Hematopoietic multipotent progenitor cell treated with erythropoietin and hydrocortisone succinate and interleukin-3 and kit ligand, for 4 days (in vitro differentiated cells): ENCODE measurements at regions not wholly inside any gene's neighbourhood (a gene's known extent, or its start where the extent isn't known, plus 50 kb on each side); places are given as distances from the start of the nearest gene placed in this dataset.

ENCODE experiments used
- DNase-seq: peaks from one replicate; pipeline ENCODE4 v3.0.0-alpha.2; 2015

DNA sequence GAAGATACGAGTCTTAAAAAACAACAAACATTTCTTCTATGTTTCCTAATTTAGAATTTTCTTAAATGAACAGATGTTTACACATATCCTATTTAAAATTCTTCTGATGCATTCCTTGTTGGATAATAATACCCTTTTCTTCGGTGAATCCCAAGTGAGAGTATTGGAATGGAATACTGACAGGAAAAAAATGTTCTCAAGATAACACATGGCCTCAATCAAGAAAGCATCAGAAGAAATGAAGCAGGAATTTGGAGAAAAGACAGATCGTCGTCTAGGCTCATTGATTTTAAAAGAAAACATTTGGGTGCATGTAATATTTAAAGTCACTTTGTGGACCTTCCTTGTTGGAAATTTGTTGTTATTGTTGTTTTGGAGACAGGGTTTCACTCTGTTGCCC lies 196.9 kb upstream of the ANK2 start:
- no peak for DNase-seq

DNA sequence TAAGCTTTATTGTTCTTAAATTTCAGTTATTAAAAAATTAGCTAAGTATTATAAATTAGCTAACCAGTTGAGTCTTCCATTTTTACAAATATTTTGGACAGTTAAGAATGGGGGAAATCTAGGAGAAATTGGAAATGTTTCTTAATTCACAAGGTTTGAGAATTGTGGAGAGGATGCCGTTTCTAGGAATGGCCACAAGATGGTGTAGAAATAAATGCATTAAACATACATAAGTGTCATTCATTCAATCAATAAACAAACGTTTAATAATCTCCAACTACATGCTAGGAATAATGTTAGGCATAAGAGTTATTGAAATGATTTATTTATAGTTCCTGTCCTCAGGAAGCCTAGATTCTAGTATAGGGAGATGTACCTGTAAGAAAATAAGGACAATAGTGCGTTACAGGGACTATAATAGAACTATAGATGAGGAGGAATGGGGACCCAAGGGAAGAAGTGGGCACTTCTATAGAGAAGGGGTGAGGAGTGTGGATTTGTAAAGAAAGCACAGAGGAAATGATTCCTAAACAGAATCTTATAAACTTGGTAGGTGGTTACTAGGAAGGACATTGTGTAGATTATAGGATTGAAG lies 195.7 kb upstream of the ANK2 start:
- DNase-seq = no peak

DNA sequence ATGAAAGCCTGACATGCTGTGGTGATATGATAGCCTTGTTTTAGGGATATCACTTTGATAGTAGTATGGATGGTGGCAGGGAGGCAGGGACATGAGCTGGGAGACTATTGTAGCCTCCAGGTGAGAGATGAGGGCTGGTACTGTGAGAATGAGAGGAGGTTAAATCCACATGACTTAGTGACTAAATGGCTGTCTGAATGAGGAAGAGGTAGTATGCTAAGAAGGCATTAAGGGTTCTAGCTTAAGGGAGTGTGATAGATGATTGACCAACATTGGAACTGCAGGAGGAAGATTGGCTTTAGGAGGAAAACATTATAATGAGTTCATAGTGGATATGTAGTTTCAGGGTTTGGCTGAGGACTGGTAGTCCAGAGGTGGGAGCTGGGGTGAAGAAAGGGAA lies 195.0 kb upstream of the ANK2 start:
- no peak for DNase-seq

DNA sequence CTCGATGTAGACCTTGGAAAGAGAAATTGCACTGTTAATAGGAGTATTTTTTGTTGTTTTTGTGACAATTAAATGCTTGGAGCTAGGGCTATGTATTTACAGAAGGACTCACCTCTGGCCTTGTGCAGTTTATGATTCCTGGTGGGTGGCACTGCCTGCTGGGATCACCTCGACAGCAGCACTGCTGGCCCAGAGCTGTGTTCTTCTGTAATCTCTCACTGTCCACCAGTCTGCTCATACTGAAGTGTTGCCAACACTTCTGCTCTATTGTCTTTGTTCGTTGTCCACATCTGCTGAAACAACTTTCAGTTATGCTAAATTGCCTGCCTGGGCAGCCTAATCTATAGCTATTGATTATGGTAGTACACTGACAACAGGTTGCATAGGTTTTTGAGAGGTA lies 194.4 kb upstream of the ANK2 start:
- no peak for DNase-seq

DNA sequence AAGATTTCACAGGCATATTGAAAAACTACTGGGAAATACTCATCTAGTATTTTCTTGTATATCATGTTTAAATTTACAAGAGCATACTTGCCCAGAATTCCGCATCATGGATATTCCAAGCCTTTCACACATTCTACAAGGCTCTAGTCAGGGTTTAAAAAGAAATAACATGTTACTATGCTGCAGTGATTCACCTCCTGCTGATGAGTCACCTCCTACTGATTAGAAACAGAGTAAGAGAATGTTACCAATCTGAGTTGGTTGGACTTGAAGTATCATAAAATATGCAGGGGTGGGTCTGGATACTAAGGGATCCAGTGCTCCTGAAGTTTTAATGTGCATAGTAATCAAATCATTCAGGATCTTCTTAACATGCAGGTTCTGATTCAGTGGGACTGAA lies 192.0 kb upstream of the ANK2 start:
- DNase-seq = no peak

DNA sequence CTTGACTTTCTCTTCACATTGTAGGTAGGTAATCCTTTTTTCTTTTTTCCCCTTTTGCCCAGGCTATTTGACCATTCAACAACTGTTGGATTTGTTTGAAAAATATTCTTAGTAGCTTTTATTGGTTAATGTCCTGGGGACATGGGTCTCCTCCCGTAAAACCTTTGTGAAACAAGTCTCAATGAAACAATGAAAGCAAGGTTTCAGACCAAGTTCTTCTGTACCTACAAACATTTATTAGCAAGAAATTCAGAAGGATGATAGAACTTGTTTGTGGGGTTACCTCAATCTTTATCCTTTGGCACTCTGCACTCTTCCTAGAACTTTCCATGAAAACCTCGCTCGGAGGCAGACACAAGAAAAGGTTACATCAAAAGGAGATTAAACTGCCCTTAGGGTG lies 190.7 kb upstream of the ANK2 start:
- no peak for DNase-seq

DNA sequence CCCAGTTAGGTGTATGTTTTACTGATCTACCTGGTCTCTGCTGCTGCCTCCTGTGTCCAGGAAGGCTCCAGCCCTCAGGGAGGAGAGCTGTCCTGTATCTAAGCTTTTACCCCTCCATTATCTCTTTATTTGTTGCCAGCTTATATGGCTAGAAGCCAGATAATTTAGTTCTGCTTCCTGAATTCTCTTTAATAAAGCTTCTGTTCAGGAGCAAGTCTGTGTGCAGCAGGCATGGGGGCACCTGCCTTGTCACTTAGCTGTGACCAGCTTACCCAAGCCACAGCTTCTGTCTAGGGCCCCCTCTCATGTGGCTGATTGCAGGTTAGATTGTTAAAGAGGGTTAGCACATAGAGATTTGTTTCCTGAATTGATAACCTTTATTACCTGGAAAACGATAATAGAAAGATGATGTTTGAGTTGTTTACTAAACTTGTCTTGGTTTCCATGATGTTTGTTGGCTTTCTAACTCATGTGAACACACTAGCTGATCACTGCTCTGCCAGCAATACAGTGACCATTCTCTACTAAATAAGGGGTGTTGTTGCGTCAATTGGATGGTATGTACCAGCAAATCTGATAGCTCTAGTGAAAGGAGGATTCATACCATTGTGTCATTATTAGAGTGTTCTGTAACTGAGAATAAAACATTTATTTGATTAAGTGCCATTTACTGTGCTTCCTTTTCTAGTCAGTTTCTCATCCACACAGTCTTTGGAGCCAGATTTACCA lies 189.8 kb upstream of the ANK2 start:
- no peak for DNase-seq

DNA sequence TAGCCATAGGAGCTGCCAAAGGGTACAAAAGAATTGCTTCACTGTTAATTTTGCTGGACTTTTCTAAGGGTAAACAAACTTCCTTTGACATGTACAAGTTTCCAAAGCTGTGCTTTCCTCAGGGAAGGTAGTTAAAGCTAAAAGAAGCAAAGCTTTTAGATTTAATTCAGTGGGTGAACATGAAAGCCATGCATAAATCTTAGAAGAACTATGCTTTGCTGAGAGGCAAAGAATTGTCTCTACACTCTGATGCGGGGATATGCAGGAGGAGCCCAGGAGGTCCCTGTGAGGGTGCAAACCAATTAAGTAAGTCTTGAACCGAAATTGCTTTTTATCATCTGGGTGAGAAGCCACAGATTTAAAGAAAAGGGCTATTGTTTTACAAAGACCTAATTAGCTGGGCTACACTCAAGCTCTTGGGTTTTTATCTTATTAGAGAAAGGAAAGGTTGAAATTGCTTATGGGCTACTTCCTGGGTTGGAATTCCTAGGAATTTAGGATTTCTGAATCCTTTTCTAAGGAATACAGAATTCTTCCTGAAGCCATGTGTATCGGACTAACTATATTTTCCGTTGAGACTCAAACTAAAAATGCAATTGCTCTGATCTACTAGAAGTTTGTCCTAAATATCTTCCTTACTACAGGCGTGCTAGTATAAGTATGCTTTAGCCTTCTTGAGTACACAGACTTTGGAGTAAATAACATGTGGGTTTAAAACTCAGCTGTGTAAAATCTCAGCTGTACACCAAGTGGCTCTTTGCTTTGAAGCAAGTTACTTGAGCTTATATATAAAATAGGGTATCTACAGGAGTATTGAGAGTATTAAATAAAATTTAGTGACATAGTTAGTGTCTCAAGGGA lies 188.4 kb upstream of the ANK2 start:
- no peak for DNase-seq

DNA sequence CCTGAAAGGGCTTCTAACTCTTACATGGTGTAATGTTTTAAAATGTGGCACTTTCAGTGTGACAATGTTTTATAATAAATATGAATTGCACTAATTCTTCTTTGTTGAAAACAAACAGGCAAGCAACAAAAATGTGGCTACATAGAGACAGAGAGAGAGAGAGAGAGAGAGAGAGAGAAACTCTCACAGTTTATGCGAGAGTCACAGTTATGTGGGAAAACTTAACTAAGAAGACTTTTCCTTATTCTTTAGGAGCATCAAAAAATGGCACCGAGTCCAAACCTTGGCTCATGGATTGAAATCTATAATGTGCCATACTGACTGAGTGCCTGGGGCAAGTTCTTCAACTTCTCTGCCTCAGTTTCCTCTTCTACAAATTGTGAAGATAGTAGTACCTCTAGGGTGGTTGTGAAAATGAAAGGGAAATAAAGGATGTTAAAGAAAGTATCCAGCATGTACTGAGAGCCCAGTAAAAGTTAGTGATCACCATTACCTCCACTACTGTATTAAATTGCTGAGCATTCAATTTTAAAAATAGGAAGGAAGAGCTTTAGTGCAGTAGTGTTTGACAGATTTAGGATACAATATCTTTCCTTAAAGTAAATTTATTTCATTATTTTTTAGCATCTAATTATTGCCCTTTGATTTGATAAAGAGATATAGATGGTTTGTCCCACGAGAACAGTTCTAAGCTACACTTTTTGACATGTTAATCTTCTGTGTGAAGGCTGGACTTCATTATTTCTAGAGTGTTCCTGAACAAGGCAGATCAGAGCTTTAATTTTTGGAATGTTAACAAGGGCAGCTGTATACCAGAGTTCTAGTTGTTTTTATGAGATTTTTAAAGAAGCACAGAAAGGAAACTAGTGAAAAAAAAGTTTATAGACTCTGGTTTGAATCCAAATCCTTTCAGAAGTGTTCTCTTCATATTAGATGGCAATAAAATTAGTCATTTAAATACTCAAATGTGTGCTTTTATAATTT lies 187.5 kb upstream of the ANK2 start:
- DNase-seq = no peak

DNA sequence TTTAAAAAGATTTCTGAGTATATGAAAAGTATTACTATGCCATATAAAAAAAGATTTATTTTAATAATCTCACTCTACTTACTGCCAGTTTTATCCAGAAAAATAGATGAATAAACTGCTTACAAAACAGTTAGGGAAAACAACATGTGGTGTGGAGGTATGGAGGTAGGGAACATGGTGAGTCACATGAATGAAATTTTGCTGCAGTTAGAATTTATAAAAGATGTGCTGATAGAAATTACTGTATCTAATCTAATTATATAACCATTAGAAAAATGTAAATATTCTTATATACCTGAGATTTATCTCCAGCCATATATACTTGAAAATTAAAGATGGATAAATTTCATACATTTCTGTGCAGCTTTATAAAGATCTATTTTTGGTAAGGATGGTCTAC lies 184.0 kb upstream of the ANK2 start:
- DNase-seq = no peak

DNA sequence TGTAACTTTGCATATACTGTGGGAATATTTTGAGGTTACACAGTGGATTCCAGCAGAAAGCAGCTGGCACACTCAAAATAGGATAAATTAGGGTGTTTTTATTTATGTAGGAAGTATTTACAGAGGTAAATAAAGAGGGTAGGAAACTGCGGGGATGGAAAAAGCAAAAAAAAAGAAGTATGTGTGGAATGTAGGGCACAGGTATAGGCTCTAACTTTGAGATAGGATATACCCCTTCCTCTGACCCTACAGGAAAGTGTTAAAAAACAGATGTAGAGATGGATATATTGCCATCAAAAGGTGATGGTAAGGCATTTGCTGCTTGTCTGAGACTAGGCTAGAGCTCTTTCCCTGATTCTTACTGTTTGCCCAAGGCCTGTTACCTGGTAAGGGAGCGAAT lies 173.1 kb upstream of the ANK2 start:
- no peak for DNase-seq

DNA sequence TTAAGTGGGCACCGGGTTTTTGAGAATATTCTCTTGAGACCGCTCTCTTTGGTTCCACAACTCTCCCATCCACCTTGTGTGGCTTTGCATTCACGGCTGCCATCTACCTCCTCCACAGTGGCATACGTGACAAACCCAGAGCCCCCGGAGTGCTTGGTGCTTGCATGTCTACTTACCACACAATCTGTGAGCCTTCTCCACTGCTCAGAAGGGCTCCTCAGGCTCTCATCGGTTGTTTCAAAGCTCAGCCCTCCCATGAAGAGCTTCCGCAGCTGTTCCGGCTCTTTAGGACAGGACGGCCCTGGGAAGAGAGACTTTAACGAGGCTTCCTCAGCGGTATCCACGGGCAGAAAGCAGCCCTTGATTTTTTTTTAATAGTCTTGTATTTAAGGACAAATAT lies 167.6 kb upstream of the ANK2 start:
- DNase-seq = no peak

DNA sequence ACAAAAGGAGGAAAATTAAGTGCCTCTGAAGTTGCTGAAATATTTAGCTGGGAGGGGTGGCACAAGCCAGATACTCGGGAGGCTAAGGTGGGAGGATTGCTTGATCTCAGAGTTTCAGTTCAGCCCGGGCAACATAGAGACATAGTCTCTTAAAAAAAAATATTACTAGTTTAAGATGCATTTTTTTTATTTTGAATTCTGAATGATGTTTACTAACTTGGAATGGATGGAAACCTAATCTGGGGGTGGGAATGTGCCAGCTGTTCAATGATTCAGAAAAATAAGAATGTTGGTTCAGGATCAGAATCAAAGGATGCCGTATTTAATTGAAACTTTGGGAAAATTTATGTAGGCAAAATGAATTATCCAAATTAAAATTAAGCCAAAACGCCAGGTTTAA lies 167.2 kb upstream of the ANK2 start:
- no peak for DNase-seq

DNA sequence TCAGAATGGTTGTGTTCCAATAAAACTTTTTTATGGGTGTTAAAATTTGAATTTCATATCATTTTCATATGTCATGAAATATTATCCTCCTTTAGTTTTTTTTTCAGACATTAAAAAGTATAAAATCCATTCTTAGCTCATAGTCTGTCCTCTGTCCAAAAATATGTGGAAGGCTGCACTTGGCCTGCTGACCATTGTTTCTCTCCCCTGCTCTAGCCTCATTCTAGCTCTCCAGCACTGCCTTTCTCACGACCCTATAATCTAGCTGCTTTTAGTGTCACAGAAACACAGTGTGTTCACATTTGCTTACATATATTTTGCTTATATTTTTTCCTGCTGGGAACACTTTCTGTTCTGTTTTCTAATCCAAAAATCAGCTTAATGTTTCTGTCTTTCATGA lies 165.0 kb upstream of the ANK2 start:
- DNase-seq = no peak

DNA sequence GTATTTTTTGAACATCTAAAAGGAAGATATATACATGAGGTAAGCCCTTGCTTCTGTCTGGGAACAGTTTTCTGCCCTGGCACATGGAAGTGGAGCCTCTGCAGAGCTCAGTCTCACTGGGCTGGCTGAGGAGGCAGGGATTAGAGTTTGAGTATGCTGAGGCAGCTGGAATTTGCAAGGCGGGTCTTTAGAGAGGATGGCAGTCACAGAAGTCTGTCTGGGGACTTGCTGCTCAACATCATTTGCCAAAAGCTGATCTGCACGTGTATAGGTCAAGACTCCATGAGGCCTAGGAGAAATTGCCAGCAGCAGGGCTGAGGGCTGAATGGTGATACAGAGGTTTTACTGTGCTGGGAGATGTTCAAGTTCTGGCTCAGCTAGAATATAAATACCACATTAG lies 163.6 kb upstream of the ANK2 start:
- DNase-seq = no peak

DNA sequence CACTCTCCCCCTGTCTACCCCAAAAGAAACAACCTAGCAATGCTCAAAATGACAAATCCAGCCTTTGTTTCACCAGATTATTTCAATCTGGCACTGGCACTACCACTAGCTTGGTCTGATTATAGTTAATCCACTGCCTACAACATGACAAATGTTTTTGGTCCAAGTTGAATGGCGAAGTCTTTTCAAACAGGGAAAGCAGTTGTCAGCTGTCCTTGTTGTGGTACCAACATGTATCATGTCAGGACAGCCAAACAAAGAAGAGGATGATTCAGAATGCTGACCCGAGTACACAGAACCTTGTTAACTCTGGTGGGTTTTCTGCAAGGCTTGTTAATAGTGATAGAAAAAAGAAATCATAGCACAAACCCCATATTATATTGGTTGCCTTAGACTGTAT lies 160.8 kb upstream of the ANK2 start:
- no peak for DNase-seq

DNA sequence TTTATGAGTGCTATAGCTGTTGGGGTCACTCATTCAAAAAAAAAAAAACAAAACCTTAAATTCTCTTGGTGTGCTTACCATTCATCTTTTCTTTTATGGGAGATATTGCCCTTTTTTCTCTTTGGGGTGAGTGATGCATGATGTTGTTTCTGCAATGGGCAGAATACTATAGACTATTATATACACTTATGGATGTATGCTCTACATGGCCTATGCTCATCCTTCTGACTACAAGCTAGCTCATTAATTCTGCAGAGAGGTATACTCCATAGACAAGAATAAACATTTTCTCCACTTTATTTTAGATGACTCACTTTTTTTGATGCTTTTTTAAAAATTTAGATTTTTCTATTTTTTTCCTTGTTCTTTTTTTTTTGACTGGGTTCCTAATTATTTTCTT lies 160.3 kb upstream of the ANK2 start:
- no peak for DNase-seq

DNA sequence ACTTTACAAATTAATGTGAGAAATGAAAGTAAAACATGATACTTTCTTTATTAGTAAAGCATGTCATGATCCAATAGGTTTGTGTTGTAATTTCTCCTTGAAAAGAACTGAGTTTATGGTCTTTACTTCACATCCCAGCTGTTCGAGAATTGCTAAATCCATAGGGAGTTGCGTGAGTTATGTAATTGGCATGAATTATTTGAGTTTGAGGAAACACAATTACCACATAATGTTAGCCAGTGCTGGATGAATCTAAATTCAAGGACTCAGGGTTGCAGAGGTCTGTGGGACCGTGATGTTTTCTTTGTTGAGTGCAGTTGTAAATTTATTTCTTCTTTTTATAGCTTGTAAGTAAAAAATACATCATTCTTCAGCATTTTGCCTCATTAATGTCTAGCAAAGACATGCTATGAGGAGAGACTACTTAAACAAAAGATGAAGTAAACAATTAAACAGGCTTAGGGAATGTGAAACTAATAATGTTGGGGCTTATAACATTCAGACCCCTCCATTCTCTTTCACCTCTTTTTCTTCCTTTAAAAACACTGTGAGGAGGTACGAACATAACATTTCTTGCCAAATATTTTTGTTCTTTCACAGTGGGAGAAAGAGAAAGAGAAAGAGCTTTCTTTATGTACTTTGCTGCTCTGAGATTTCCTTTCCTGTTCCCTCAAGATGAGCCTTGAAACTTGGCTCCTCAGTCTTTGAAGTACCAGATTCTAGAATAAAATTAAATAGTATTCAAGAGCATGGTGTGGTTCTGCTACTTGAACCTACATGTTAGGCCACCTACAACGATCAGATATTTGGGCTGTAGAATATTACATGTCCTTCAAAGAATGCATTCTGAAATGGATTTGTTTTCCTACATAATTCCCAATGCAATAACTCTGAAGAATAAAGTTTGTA lies 159.6 kb upstream of the ANK2 start:
- DNase-seq = no peak

DNA sequence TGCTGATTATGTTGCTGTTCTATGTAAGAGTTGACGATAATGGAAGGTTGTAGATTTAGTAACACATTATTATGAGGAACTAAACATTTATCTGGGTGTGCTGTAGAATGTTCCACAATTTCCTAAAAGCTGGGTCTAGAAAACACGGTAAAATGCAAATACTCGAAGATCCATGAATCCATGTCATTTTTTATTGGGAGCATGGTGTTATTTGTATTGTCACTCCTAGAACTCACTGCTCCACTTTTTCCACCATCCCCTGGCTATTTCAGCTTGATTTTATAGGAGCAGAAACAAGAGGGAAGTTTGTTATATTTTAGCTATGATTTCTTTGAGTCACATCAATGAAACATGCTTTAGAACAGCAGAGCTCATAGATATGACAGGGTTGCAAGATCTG lies 155.0 kb upstream of the ANK2 start:
- no peak for DNase-seq

DNA sequence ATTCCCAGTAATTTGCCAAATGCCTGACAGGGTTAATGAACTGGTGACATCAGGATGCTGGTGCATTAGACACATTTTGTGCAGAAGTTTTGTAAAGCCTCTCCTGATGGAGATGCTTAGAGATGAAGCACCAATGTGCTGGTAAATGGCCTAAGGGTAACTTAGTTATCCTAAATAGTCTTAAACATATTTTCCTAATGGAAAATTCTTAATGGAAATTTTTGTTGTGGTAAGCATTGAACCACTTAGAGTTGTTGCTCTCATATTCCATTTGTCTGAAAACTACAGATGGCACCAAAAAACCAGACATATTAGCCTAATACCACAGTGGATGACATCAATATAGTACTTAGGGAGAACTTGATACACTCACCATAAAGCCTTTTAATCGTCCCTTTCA lies 154.5 kb upstream of the ANK2 start:
- DNase-seq = no peak

DNA sequence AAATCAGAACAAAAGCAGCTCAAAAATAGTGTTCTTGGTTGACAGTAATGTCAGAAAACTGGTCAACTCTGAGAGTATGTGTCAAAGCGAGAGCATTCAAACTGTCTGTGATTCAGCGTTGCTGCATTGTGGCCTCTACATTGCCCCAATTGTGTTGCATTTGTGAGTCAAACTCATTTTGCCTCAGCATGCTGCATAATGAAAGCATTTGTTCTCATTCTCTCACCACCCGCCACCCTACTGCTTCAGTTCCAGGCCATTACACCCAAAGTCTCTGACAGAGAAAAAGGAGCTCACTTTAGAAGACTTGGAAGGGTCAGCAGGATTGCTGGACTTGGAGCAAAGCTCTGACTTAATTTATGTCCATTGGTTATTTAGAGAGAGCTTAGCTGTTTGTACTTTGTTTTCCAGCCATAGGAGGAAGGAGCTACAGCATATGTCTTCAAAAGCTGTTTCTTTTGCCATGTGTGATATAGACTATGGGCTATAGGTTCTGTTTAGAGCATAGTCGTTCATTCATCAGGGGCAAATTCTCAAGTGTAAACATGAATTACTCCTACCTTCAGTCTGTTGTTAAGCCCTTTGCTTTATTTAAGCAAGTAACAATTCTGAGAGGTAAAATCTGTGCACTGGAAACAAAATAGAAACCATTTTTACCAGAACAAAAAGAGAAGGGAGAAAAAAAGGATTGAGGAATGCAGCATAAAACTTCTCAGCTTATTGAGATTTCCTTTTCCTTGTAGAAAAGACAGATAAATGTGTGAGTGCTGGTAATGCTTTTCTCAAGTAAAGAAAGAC lies 153.4 kb upstream of the ANK2 start:
- DNase-seq = no peak
